Parathyroid adenoma (tissue), 2 donors: ENCODE measurements at regions not wholly inside any gene's neighbourhood (a gene's known extent, or its start where the extent isn't known, plus 50 kb on each side); places are given as distances from the start of the nearest gene placed in this dataset.

Experiments
- H2AFZ ChIP-seq: fragments of 300-600 bp; sonication (generic); one replicate; pipeline ENCODE4 v1.7.0; 2017; ENCODE audit warnings: antibody characterized with exemption, mild to moderate bottlenecking
- H3K27ac ChIP-seq: fragments of 300-600 bp; sonication (generic); one replicate; pipeline ENCODE4 v1.7.0; 2017
- H3K27me3 ChIP-seq: fragments of 300-600 bp; sonication (generic); one replicate; pipeline ENCODE4 v1.7.0; 2017; ENCODE audit warnings: low read length; ENCODE audit not compliant: control insufficient read depth, insufficient read depth
- H3K36me3 ChIP-seq: fragments of 300-600 bp; sonication (generic); one replicate; pipeline ENCODE4 v1.7.0; 2017; ENCODE audit warnings: low read length; ENCODE audit not compliant: control insufficient read depth, insufficient read depth
- H3K4me1 ChIP-seq: fragments of 300-600 bp; sonication (generic); one replicate; pipeline ENCODE4 v1.7.0; 2017; ENCODE audit warnings: control low read depth
- H3K4me2 ChIP-seq: fragments of 300-600 bp; sonication (generic); one replicate; pipeline ENCODE4 v1.7.0; 2017; ENCODE audit warnings: low read length
- H3K4me3 ChIP-seq: fragments of 300-600 bp; sonication (generic); one replicate; pipeline ENCODE4 v1.7.0; 2017; ENCODE audit warnings: low read depth, low read length
- H3K79me2 ChIP-seq: fragments of 300-600 bp; sonication (generic); one replicate; pipeline ENCODE4 v1.7.0; 2017; ENCODE audit warnings: control low read depth
- H3K9ac ChIP-seq: fragments of 300-600 bp; sonication (generic); one replicate; pipeline ENCODE4 v1.7.0; 2017; ENCODE audit warnings: mild to moderate bottlenecking
- H3K9me3 ChIP-seq: fragments of 300-600 bp; sonication (generic); one replicate; pipeline ENCODE4 v1.7.0; 2017; ENCODE audit warnings: low read length; ENCODE audit not compliant: control insufficient read depth
- CTCF ChIP-seq: fragments of 300-600 bp; sonication (generic); IDR thresholded peaks from one replicate; pipeline ENCODE4 v1.7.0; 2017; ENCODE audit warnings: antibody characterized with exemption, mild to moderate bottlenecking
- donor health status: primary hyperparathyroidism.

GRCh38 chr1:191578281-191578680, 580.0 kb upstream of the RGS18 start:
- Histone ChIP-seq H3K9ac (no peak overlapping the region), H3K4me3 (no peak overlapping the region), H3K9me3 (no peaks in the 10 kb centered on the region), H3K27ac (no peak overlapping the region), H3K36me3 (no peaks in the 10 kb centered on the region), H3K27me3 (no peaks in the 10 kb centered on the region), H3K4me1 (no peaks in the 10 kb centered on the region), H2AFZ (no peak overlapping the region), H3K4me2 (no peak overlapping the region), H3K79me2 (no peaks in the 10 kb centered on the region)
- no peak for TF ChIP-seq CTCF

- no peak overlapping the region for H3K4me3 ChIP-seq
Measured at GRCh38 chr1:191579019-191579418, 579.2 kb upstream of the RGS18 start.

GRCh38 chr1:191582169-191582568, 576.1 kb upstream of the RGS18 start:
- no peak for TF ChIP-seq CTCF
- Histone ChIP-seq H3K4me3 (no peak overlapping the region), H2AFZ (no peak overlapping the region), H3K4me2 (no peak overlapping the region), H3K79me2 (no peaks in the 10 kb centered on the region), H3K27ac (no peak overlapping the region), H3K9ac (no peak overlapping the region), H3K27me3 (no peaks in the 10 kb centered on the region), H3K36me3 (no peaks in the 10 kb centered on the region), H3K4me1 (no peaks in the 10 kb centered on the region), H3K9me3 (no peaks in the 10 kb centered on the region)

More at GRCh38 chr1:191579019-191579418, 579.2 kb upstream of the RGS18 start:
- TF ChIP-seq CTCF = no peak
- no peak overlapping the region for H3K27ac ChIP-seq
- no peak overlapping the region for H3K4me2 ChIP-seq
- H3K36me3 ChIP-seq = no peaks in the 10 kb centered on the region
- H3K27me3 ChIP-seq = no peaks in the 10 kb centered on the region
- H3K4me1 ChIP-seq = no peaks in the 10 kb centered on the region
- H3K9ac ChIP-seq = no peak overlapping the region
- no peak overlapping the region for H2AFZ ChIP-seq
- H3K9me3 ChIP-seq = no peaks in the 10 kb centered on the region
- no peaks in the 10 kb centered on the region for H3K79me2 ChIP-seq

- Histone ChIP-seq H3K9me3 (no peaks in the 10 kb centered on the region), H3K27ac (no peak overlapping the region), H3K36me3 (no peaks in the 10 kb centered on the region), H2AFZ (no peak overlapping the region), H3K4me3 (no peak overlapping the region), H3K4me1 (no peaks in the 10 kb centered on the region), H3K9ac (no peak overlapping the region), H3K79me2 (no peaks in the 10 kb centered on the region), H3K4me2 (no peak overlapping the region), H3K27me3 (no peaks in the 10 kb centered on the region)
- no peak for TF ChIP-seq CTCF
Measured at GRCh38 chr1:191585095-191585494, 573.2 kb upstream of the RGS18 start.

- Histone ChIP-seq H3K4me1 (no peaks in the 10 kb centered on the region), H3K9ac (no peak overlapping the region), H2AFZ (no peak overlapping the region), H3K27me3 (no peaks in the 10 kb centered on the region), H3K4me3 (no peak overlapping the region), H3K36me3 (no peaks in the 10 kb centered on the region), H3K4me2 (no peak overlapping the region), H3K27ac (no peak overlapping the region), H3K79me2 (no peaks in the 10 kb centered on the region), H3K9me3 (no peaks in the 10 kb centered on the region)
- no peak for TF ChIP-seq CTCF
Measured at GRCh38 chr1:191588905-191589304, 569.4 kb upstream of the RGS18 start.
